WERI-Rb-1 (cell line): ENCODE measurements at regions not wholly inside any gene's neighbourhood (a gene's known extent, or its start where the extent isn't known, plus 50 kb on each side); places are given as distances from the start of the nearest gene placed in this dataset.
A peak's percentile ranks its signal among the peaks of the same experiment; 100 is the strongest.

Experiments used
- DNase-seq: peaks from one replicate; pipeline ENCODE4 v3.0.0-alpha.2; 2020
- H3K27ac ChIP-seq: fragments of 250-450 bp; sonication (Bioruptor Pico); 2 replicates; pipeline ENCODE4 v1.5.1; 2020; ENCODE audit warnings: mild to moderate bottlenecking, moderate library complexity
- H3K27me3 ChIP-seq: fragments of 250-450 bp; sonication (Bioruptor Pico); 2 replicates; pipeline ENCODE4 v1.5.1; 2021; ENCODE audit warnings: mild to moderate bottlenecking, low read depth, moderate library complexity; ENCODE audit not compliant: insufficient read depth, severe bottlenecking
- H3K36me3 ChIP-seq: fragments of 250-450 bp; sonication (Bioruptor Pico); 2 replicates; pipeline ENCODE4 v1.5.1; 2020; ENCODE audit warnings: mild to moderate bottlenecking, moderate library complexity
- H3K4me3 ChIP-seq: 2 replicates; pipeline ENCODE4 v1.5.1; 2011; ENCODE audit warnings: low read depth, mild to moderate bottlenecking, control low read depth, low read length
- H3K9me3 ChIP-seq: fragments of 250-450 bp; sonication (Bioruptor Pico); 2 replicates; pipeline ENCODE4 v1.5.1; 2021; ENCODE audit warnings: mild to moderate bottlenecking, moderate library complexity; ENCODE audit not compliant: severe bottlenecking
- TF ChIP-seq, protein P1 (sequence below): IDR thresholded peaks from 2 replicates; pipeline ENCODE4 v1.5.1; 2011; ENCODE audit warnings: low read depth, mild to moderate bottlenecking, control low read depth, inconsistent platforms, low read length

- TF ChIP-seq, protein P1, sequence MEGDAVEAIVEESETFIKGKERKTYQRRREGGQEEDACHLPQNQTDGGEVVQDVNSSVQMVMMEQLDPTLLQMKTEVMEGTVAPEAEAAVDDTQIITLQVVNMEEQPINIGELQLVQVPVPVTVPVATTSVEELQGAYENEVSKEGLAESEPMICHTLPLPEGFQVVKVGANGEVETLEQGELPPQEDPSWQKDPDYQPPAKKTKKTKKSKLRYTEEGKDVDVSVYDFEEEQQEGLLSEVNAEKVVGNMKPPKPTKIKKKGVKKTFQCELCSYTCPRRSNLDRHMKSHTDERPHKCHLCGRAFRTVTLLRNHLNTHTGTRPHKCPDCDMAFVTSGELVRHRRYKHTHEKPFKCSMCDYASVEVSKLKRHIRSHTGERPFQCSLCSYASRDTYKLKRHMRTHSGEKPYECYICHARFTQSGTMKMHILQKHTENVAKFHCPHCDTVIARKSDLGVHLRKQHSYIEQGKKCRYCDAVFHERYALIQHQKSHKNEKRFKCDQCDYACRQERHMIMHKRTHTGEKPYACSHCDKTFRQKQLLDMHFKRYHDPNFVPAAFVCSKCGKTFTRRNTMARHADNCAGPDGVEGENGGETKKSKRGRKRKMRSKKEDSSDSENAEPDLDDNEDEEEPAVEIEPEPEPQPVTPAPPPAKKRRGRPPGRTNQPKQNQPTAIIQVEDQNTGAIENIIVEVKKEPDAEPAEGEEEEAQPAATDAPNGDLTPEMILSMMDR = no peak
- no peak overlapping the region for H3K4me3 ChIP-seq
- H3K27me3 ChIP-seq = no peaks in the 10 kb centered on the region
- no peak for DNase-seq
- H3K27ac ChIP-seq = no peak overlapping the region
- H3K9me3 ChIP-seq = no peaks in the 10 kb centered on the region
- no peaks in the 10 kb centered on the region for H3K36me3 ChIP-seq
Observed at GRCh38 chr6:21845018-21845417, 251.5 kb downstream of the SOX4 start.

DNA sequence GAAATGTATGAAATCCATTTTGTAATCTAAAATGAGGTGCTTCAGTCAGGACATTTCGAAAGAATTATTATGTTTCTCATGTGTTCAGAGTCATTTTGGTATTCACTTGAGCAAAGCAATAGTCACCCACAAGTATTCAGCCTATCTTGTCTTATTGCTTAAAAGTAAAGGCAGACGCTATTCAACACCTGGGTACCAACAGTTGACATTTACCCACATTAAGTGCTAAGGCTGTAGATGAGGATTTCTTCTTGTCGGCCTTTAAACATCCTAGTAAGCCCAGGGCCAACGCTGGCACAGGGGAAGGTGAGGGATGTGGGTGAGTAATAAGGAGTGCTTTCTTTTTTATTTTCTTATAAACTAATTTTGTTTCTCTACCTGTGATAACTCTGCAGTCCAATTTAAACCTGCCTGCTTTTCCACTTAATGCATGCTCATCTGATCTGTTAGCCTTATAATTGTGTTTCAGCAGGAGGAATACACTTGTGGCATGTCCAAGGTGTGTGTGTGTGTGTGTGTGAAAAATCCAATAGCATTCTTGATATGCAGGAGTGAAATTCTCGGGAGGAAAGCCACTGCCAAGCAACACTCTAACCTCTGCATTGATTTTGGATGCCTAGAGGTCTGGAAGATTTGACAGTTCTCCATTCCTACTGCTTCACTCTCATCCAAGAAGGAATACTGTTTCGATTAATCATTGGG, 252.0 kb downstream of the SOX4 start:
- TF ChIP-seq, protein P1 = no peak

GRCh38 chr6:21846541-21847451, 253.2 kb downstream of the SOX4 start:
- Histone ChIP-seq H3K4me3 (no peak overlapping the region), H3K9me3 (no peaks in the 10 kb centered on the region), H3K27me3 (no peaks in the 10 kb centered on the region), H3K36me3 (no peaks in the 10 kb centered on the region), H3K27ac (no peak overlapping the region)
- TF ChIP-seq, protein P1 = no peak
- peak; percentile 46 for DNase-seq

More for the DNA sequence above, 252.0 kb downstream of the SOX4 start:
- Histone ChIP-seq H3K27me3 (no peaks in the 10 kb centered on the region), H3K36me3 (no peaks in the 10 kb centered on the region), H3K27ac (no peak overlapping the region), H3K4me3 (no peak overlapping the region), H3K9me3 (no peaks in the 10 kb centered on the region)
- DNase-seq = no peak

DNA sequence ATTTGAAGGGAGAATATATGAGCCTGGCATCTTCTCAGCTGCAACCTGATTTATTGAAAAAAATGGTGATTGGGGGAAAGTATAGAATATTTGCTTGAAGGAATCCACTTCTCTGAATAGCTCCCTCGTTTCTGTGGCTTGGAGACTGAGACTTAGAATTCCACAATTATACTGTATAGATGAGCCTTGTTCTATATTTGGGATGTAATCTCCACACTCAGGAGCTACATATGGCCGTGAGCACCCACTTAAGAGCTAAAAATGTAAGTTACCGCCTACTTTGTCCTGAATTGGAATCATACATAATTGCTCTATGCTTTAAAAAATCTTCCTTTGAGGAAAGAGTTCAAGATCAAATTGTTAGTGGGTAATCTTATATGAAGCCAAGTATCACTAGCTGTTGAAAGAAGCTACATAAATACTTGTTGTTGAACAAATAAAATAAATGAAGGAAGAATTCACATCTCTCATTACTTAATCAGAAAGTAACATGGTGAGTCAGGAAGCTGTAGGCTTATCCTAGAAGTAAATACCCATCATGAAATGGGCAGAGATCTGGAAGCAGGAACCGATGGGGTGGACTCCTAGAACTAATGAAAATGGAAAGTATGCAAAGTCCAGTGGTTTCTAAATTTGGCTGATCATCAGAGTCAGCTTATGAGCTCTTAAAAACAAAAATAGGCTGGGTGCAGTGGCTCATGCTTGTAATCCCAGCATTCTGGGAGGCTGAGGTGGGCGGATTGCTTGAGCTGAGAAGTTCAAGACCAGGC, 254.3 kb downstream of the SOX4 start:
- Histone ChIP-seq H3K4me3 (no peak overlapping the region), H3K27ac (no peak overlapping the region), H3K36me3 (no peaks in the 10 kb centered on the region), H3K27me3 (no peaks in the 10 kb centered on the region), H3K9me3 (no peaks in the 10 kb centered on the region)
- TF ChIP-seq, protein P1 = no peak
- no peak for DNase-seq

- DNase-seq = no peak
Observed at GRCh38 chr6:21850691-21851090, 257.1 kb downstream of the SOX4 start.

More at GRCh38 chr6:21850691-21851090, 257.1 kb downstream of the SOX4 start:
- Histone ChIP-seq H3K36me3 (no peaks in the 10 kb centered on the region), H3K9me3 (no peaks in the 10 kb centered on the region), H3K27ac (no peak overlapping the region), H3K27me3 (no peaks in the 10 kb centered on the region), H3K4me3 (no peak overlapping the region)
- TF ChIP-seq, protein P1 = no peak
